GM12891 (cell line): ENCODE measurements at regions not wholly inside any gene's neighbourhood (a gene's known extent, or its start where the extent isn't known, plus 50 kb on each side); places are given as distances from the start of the nearest gene placed in this dataset.

Experiments
- DNase-seq: peaks from one replicate; pipeline ENCODE4 v3.0.0; 2011; ENCODE audit warnings: low spot score; ENCODE audit not compliant: insufficient read length
- FAIRE-seq: peaks from 2 replicates; lab custom pipeline; 2011; peaks lifted over from hg19 to GRCh38; lab: Jason Lieb, UNC
- PAX5 ChIP-seq: IDR thresholded peaks from 2 replicates; pipeline ENCODE4 v1.6.1; 2011; ENCODE audit warnings: low read length, moderate library complexity, mild to moderate bottlenecking; ENCODE audit not compliant: insufficient read depth, severe bottlenecking
- POLR2A ChIP-seq: IDR thresholded peaks from 2 replicates; pipeline ENCODE4 v1.6.1; 2011; ENCODE audit warnings: low read depth, low read length, control low read depth
- POLR2AphosphoS5 ChIP-seq: IDR thresholded peaks from 2 replicates; pipeline ENCODE4 v1.6.1; 2011; ENCODE audit warnings: low read depth, low read length, control low read depth
- POU2F2 ChIP-seq: IDR thresholded peaks from 2 replicates; pipeline ENCODE4 v1.6.1; 2011; ENCODE audit warnings: low read depth, mild to moderate bottlenecking, control low read depth, low read length, moderate library complexity
- SPI1 ChIP-seq: IDR thresholded peaks from 2 replicates; pipeline ENCODE4 v1.6.1; 2011; ENCODE audit warnings: low read depth, low read length, control low read depth
- TAF1 ChIP-seq: IDR thresholded peaks from 2 replicates; pipeline ENCODE4 v1.6.1; 2011; ENCODE audit warnings: low read depth, low read length, control low read depth

GRCh38 chr3:164380156-164380555 is 698.1 kb downstream of the SI start:
- no peak for TF ChIP-seq POLR2AphosphoS5
- DNase-seq, result no peak
- FAIRE-seq, result no peak

GRCh38 chr3:164377466-164377865 is 700.8 kb downstream of the SI start:
- no peak for FAIRE-seq
- TF ChIP-seq POLR2AphosphoS5, result no peak
- no peak for TF ChIP-seq TAF1
- no peak for TF ChIP-seq SPI1
- TF ChIP-seq PAX5, result no peak
- no peak for TF ChIP-seq POLR2A
- TF ChIP-seq POU2F2, result no peak
- no peak for DNase-seq

- DNase-seq (no peak), FAIRE-seq (no peak)
These were observed 702.3 kb downstream of the SI start for GRCh38 chr3:164375995-164376394.

GRCh38 chr3:164375538-164375937 is 702.8 kb downstream of the SI start:
- FAIRE-seq (no peak), DNase-seq (no peak)
- no peak for TF ChIP-seq POLR2A
- TF ChIP-seq TAF1, result no peak
- no peak for TF ChIP-seq POU2F2
- no peak for TF ChIP-seq SPI1
- TF ChIP-seq POLR2AphosphoS5, result no peak
- no peak for TF ChIP-seq PAX5

More at GRCh38 chr3:164375995-164376394, 702.3 kb downstream of the SI start:
- TF ChIP-seq POLR2AphosphoS5 (no peak), PAX5 (no peak), POU2F2 (no peak), POLR2A (no peak), TAF1 (no peak), SPI1 (no peak)

GRCh38 chr3:164371681-164372080 is 706.6 kb downstream of the SI start:
- DNase-seq (no peak), FAIRE-seq (no peak)
- TF ChIP-seq TAF1, result no peak
- TF ChIP-seq POLR2AphosphoS5, result no peak
- TF ChIP-seq POU2F2, result no peak
- no peak for TF ChIP-seq SPI1
- TF ChIP-seq PAX5, result no peak
- TF ChIP-seq POLR2A, result no peak

- no peak for TF ChIP-seq TAF1
- TF ChIP-seq PAX5, result no peak
- no peak for TF ChIP-seq SPI1
- TF ChIP-seq POLR2A, result no peak
- TF ChIP-seq POLR2AphosphoS5, result no peak
- TF ChIP-seq POU2F2, result no peak
- FAIRE-seq (no peak), DNase-seq (no peak)
These were observed 707.3 kb downstream of the SI start for GRCh38 chr3:164370970-164371369.

GRCh38 chr3:164365242-164365641 is 713.1 kb downstream of the SI start:
- FAIRE-seq (no peak), DNase-seq (no peak)

GRCh38 chr3:164364111-164364510 is 714.2 kb downstream of the SI start:
- no peak for FAIRE-seq
- TF ChIP-seq SPI1, result no peak
- TF ChIP-seq POLR2AphosphoS5, result no peak
- TF ChIP-seq POU2F2, result no peak
- no peak for TF ChIP-seq PAX5
- no peak for DNase-seq

More at GRCh38 chr3:164365242-164365641, 713.1 kb downstream of the SI start:
- TF ChIP-seq SPI1, result no peak
- TF ChIP-seq POU2F2, result no peak
- TF ChIP-seq PAX5, result no peak
- TF ChIP-seq POLR2A, result no peak
- TF ChIP-seq TAF1, result no peak
- TF ChIP-seq POLR2AphosphoS5, result no peak

GRCh38 chr3:164360738-164361406 is 717.4 kb downstream of the SI start:
- FAIRE-seq (no peak), DNase-seq (no peak)
- TF ChIP-seq POU2F2, result no peak
- no peak for TF ChIP-seq POLR2AphosphoS5
- no peak for TF ChIP-seq PAX5
- TF ChIP-seq SPI1, result no peak
- no peak for TF ChIP-seq TAF1
- TF ChIP-seq POLR2A, result no peak

GRCh38 chr3:164360078-164360578 is 718.2 kb downstream of the SI start:
- TF ChIP-seq TAF1, result no peak
- no peak for TF ChIP-seq POU2F2
- TF ChIP-seq POLR2AphosphoS5, result no peak
- no peak for TF ChIP-seq SPI1
- TF ChIP-seq PAX5, result no peak
- no peak for TF ChIP-seq POLR2A
- DNase-seq (no peak), FAIRE-seq (no peak)
